CD14-positive monocyte (primary cell): ENCODE measurements at regions not wholly inside any gene's neighbourhood (a gene's known extent, or its start where the extent isn't known, plus 50 kb on each side); places are given as distances from the start of the nearest gene placed in this dataset.

Experiments
- DNase-seq, 3 donors: peaks; one replicate each; pipeline ENCODE4 v3.0.0-alpha.2; 2011 to 2022
- H2AFZ ChIP-seq: 2 replicates; pipeline ENCODE4 v1.6.0; 2012; ENCODE audit warnings: mild to moderate bottlenecking, low read depth, low read length, inconsistent platforms; ENCODE audit not compliant: insufficient read depth, poor library complexity, severe bottlenecking
- H3K27ac ChIP-seq, 2 donors: 1 replicate in 1 of 2; 2 replicates in 1 of 2; pipeline ENCODE4 v1.5.1; 2012 to 2013; ENCODE audit warnings: low read length in 2 of 2, control low read depth in 1 of 2, inconsistent platforms in 1 of 2, low read depth in 1 of 2, mild to moderate bottlenecking in 1 of 2
- H3K27me3 ChIP-seq, 2 donors: one replicate each; pipeline versions ENCODE4 v1.6.0 to v1.6.1; 2011 to 2013; ENCODE audit warnings: low read length in 2 of 2; ENCODE audit not compliant: control insufficient read depth in 2 of 2, insufficient read depth in 2 of 2
- H3K36me3 ChIP-seq, 2 donors: replicated peaks in 1 of 2; 1 replicate in 1 of 2; 2 replicates in 1 of 2; pipeline versions ENCODE4 v1.5.1 to v1.6.1; 2012 to 2013; ENCODE audit warnings: low read length in 2 of 2, control low read depth in 1 of 2, inconsistent platforms in 1 of 2, mild to moderate bottlenecking in 1 of 2; ENCODE audit not compliant: insufficient read depth in 2 of 2, control insufficient read depth in 1 of 2
- H3K4me1 ChIP-seq, 2 donors: 1 replicate in 1 of 2; 2 replicates in 1 of 2; pipeline versions ENCODE4 v1.5.1 to v1.6.1; 2012 to 2013; ENCODE audit warnings: low read length in 2 of 2, control low read depth in 1 of 2, inconsistent platforms in 1 of 2, mild to moderate bottlenecking in 1 of 2, moderate library complexity in 1 of 2; ENCODE audit not compliant: insufficient read depth in 2 of 2, control insufficient read depth in 1 of 2
- H3K4me2 ChIP-seq: replicated peaks from 2 replicates; pipeline ENCODE3; 2012; ENCODE audit warnings: low read length, moderate library complexity, mild to moderate bottlenecking; ENCODE audit not compliant: poor library complexity, severe bottlenecking; ENCODE audit errors: extremely low read depth
- H3K4me3 ChIP-seq, 3 experiments: fragments of 200-600 bp in 1 of 3; sonication (generic) in 1 of 3; replicated peaks in 1 of 3; 1 replicate in 2 of 3; 2 replicates in 1 of 3; pipeline ENCODE4 v1.5.1; 2011 to 2013; ENCODE audit warnings: low read length in 3 of 3, mild to moderate bottlenecking in 3 of 3, control low read depth in 2 of 3, low read depth in 2 of 3, inconsistent platforms in 1 of 3, moderate library complexity in 1 of 3
- H3K79me2 ChIP-seq: 2 replicates; pipeline ENCODE4 v1.6.0; 2012; ENCODE audit warnings: mild to moderate bottlenecking, control low read depth, inconsistent platforms, low read length, moderate library complexity; ENCODE audit not compliant: insufficient read depth
- H3K9ac ChIP-seq: 2 replicates; pipeline ENCODE4 v1.6.0; 2017; ENCODE audit warnings: low read length, mild to moderate bottlenecking; ENCODE audit not compliant: insufficient read depth, poor library complexity, severe bottlenecking
- H3K9me3 ChIP-seq, 2 donors: replicated peaks in 1 of 2; 1 replicate in 1 of 2; 2 replicates in 1 of 2; pipeline versions ENCODE4 v1.5.1 to v1.6.1; 2012 to 2013; ENCODE audit warnings: low read length in 2 of 2, control low read depth in 1 of 2; ENCODE audit not compliant: control insufficient read depth in 1 of 2, insufficient read depth in 1 of 2
- H4K20me1 ChIP-seq: 2 replicates; pipeline ENCODE4 v1.6.0; 2012; ENCODE audit warnings: mild to moderate bottlenecking, low read length, control low read depth, moderate library complexity; ENCODE audit not compliant: insufficient read depth
- H3K27ac Mint-ChIP-seq, 7 donors: one replicate each; pipeline ENCODE4 v1.8.0; 2020; ENCODE audit warnings: mild to moderate bottlenecking in 7 of 7, mixed read lengths in 7 of 7, moderate library complexity in 6 of 7, inconsistent platforms in 2 of 7
- H3K27me3 Mint-ChIP-seq, 3 donors: one replicate each; pipeline ENCODE4 v1.8.0; 2021 to 2022; ENCODE audit warnings: low read depth in 3 of 3, mild to moderate bottlenecking in 3 of 3, mixed read lengths in 3 of 3, moderate library complexity in 3 of 3, inconsistent platforms in 1 of 3
- H3K36me3 Mint-ChIP-seq, 2 donors: one replicate each; pipeline ENCODE4 v1.8.0; 2020; ENCODE audit warnings: mixed read lengths in 2 of 2, inconsistent platforms in 1 of 2, mild to moderate bottlenecking in 1 of 2
- H3K4me1 Mint-ChIP-seq: one replicate; pipeline ENCODE4 v1.8.0; 2020; ENCODE audit warnings: mild to moderate bottlenecking, mixed read lengths
- H3K4me3 Mint-ChIP-seq, 2 donors: one replicate each; pipeline ENCODE4 v1.8.0; 2020; ENCODE audit warnings: mild to moderate bottlenecking in 2 of 2, mixed read lengths in 2 of 2, moderate library complexity in 1 of 2
- H3K9me3 Mint-ChIP-seq, 7 donors: one replicate each; pipeline ENCODE4 v1.8.0; 2020 to 2022; ENCODE audit warnings: mixed read lengths in 7 of 7, mild to moderate bottlenecking in 6 of 7, moderate library complexity in 6 of 7, inconsistent platforms in 2 of 7
- WGBS: methylation state at CpG from one replicate; pipeline ENCODE4 v1.1.5; 2013; ENCODE audit warnings: missing lambda C conversion rate; ENCODE audit not compliant: insufficient coverage; 5-methylcytosine and 5-hydroxymethylcytosine counted together
- intact Hi-C, 2 donors: fragments of 100-400 bp; cut with micrococcal nuclease; formaldehyde crosslinking; loops; one replicate each; pipeline versions ENCODE4 v1.15.0 to v1.15.1; 2023
- TF ChIP-seq, protein P1 (sequence below): fragments of 200-600 bp; IDR thresholded peaks from one replicate; pipeline ENCODE4 v1.8.0; 2022; ENCODE audit warnings: antibody characterized with exemption, mild to moderate bottlenecking

DNA sequence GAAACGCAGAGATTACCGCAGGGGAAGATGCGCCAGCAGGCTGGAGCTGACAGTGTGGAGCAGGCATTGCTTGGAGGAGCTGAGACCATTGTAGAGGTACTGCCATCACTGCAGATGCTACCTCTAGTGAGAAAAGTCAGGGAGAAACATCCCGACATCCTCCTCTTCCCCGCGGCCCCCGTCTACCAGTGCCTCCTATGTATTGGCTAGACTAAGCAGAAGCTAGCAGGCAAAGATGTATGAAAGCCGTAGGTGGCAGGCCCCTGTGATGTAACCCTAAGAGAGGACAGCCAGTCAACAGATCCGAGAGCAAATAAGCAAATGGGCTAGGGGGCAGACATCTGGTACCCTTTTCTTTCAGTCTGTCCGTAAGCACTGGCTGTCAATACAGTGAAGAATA is 115.5 kb upstream of the ACTBL2 start:
- H3K9me3 ChIP-seq, result no peaks in the 10 kb centered on the region
- no peaks in the 10 kb centered on the region for H3K36me3 Mint-ChIP-seq
- H3K4me1 Mint-ChIP-seq, result no peaks in the 10 kb centered on the region
- H3K4me1 ChIP-seq, result no peaks in the 10 kb centered on the region
- TF ChIP-seq, protein P1, sequence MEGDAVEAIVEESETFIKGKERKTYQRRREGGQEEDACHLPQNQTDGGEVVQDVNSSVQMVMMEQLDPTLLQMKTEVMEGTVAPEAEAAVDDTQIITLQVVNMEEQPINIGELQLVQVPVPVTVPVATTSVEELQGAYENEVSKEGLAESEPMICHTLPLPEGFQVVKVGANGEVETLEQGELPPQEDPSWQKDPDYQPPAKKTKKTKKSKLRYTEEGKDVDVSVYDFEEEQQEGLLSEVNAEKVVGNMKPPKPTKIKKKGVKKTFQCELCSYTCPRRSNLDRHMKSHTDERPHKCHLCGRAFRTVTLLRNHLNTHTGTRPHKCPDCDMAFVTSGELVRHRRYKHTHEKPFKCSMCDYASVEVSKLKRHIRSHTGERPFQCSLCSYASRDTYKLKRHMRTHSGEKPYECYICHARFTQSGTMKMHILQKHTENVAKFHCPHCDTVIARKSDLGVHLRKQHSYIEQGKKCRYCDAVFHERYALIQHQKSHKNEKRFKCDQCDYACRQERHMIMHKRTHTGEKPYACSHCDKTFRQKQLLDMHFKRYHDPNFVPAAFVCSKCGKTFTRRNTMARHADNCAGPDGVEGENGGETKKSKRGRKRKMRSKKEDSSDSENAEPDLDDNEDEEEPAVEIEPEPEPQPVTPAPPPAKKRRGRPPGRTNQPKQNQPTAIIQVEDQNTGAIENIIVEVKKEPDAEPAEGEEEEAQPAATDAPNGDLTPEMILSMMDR, result no peak
- H3K4me2 ChIP-seq, result no peak overlapping the region
- 96% methylated on average over 9 of the region's 10 CpGs for WGBS
- no peak overlapping the region for H3K4me3 Mint-ChIP-seq
- H2AFZ ChIP-seq, result no peak overlapping the region
- H3K27ac ChIP-seq, result no peak overlapping the region
- intact Hi-C loops, result no loop called here
- no peaks in the 10 kb centered on the region for H3K36me3 ChIP-seq
- peaks cover 0 to 2% (median 0%) of the 10 kb centered on the region in 3 donors for H3K27me3 Mint-ChIP-seq
- H4K20me1 ChIP-seq, result no peaks in the 10 kb centered on the region
- no peak for DNase-seq
- no peak overlapping the region for H3K27ac Mint-ChIP-seq
- H3K9me3 Mint-ChIP-seq, result peaks cover 0 to 3% (median 0%) of the 10 kb centered on the region in 7 donors
- H3K27me3 ChIP-seq, result no peaks in the 10 kb centered on the region
- H3K4me3 ChIP-seq, result no peak overlapping the region
- H3K9ac ChIP-seq, result no peak overlapping the region
- no peaks in the 10 kb centered on the region for H3K79me2 ChIP-seq

DNA sequence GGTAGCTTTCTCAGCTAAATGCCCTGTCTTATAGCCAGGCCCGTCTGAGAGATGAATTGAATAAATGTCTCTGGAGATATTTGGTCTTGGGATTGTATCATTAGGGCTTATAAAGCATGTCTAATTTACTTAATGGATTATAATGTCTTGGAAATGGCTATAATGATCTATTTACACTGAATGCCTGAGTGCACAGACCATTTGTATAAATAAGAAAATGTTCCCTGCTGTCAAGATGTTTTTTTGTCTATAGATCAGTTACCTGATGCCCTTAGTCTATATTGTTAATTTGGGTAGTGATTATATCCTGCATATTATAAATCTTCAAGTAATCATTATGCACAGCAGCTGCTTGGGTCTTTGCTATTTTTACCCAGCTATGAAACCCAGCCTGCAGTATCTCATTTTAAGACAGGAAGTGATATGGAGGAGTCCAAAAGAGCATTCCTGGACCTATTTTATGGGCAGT is 112.9 kb upstream of the ACTBL2 start:
- no peak overlapping the region for H3K4me3 Mint-ChIP-seq
- no peaks in the 10 kb centered on the region for H3K36me3 ChIP-seq
- H3K79me2 ChIP-seq, result no peaks in the 10 kb centered on the region
- WGBS, result no CpG with 5 or more reads among the region's 1 CpG
- DNase-seq, result no peak
- H3K9me3 Mint-ChIP-seq, result peaks cover 0 to 3% (median 0%) of the 10 kb centered on the region in 7 donors
- H3K4me1 Mint-ChIP-seq, result no peaks in the 10 kb centered on the region
- TF ChIP-seq, protein P1, result no peak
- H4K20me1 ChIP-seq, result no peaks in the 10 kb centered on the region
- H3K4me1 ChIP-seq, result no peaks in the 10 kb centered on the region
- H3K27me3 Mint-ChIP-seq, result peaks cover 0 to 1% (median 0%) of the 10 kb centered on the region in 3 donors
- no peak overlapping the region for H3K27ac ChIP-seq
- H3K36me3 Mint-ChIP-seq, result no peaks in the 10 kb centered on the region
- intact Hi-C loops, result no loop called here
- no peaks in the 10 kb centered on the region for H3K27me3 ChIP-seq
- no peak overlapping the region for H3K27ac Mint-ChIP-seq
- H3K4me2 ChIP-seq, result no peak overlapping the region
- H3K9me3 ChIP-seq, result no peaks in the 10 kb centered on the region
- H3K9ac ChIP-seq, result no peak overlapping the region
- H2AFZ ChIP-seq, result no peak overlapping the region
- no peak overlapping the region for H3K4me3 ChIP-seq
